GM12878 (cell line): ENCODE measurements at regions not wholly inside any gene's neighbourhood (a gene's known extent, or its start where the extent isn't known, plus 50 kb on each side); places are given as distances from the start of the nearest gene placed in this dataset.

ENCODE experiments used
- ATAC-seq: fragments of 200-7000 bp; cut with Tn5 transposase; 3 replicates; pipeline ENCODE4 v1.9.1; 2020; ENCODE audit warnings: mild to moderate bottlenecking, moderate library complexity
- BruUV-seq: library from RNA; stranded (reverse); fragments of 400-500 nt; replicated peaks from 2 replicates; lab custom pipeline; 2021; lab: Mats Ljungman, UMichigan
- CTCF ChIA-PET: fragments of 300-600 bp; sonication (Branson Sonifier 250); formaldehyde crosslinking; extraction: SDS; loops from one replicate; lab custom pipeline; 2021; ENCODE audit warnings: inconsistent platforms; lab: Yijun Ruan, JAX
- POLR2A ChIA-PET: fragments of 350-600 bp; formaldehyde crosslinking; extraction: SDS; loops from one replicate; lab custom pipeline; 2021; ENCODE audit warnings: inconsistent platforms; lab: Charles Lee
- RAD21 ChIA-PET: fragments of 300-600 bp; sonication (Branson Sonifier 250); formaldehyde crosslinking; loops from one replicate; lab custom pipeline; 2023; ENCODE audit warnings: antibody characterized with exemption; ENCODE audit not compliant: unreplicated experiment; lab: Charles Lee
- SMC1A ChIA-PET: fragments of 300-600 bp; sonication (Branson Sonifier 250); formaldehyde crosslinking; loops from one replicate; lab custom pipeline; 2023; ENCODE audit not compliant: unreplicated experiment, uncharacterized antibody; lab: Charles Lee
- DNase-seq: peaks from one replicate; pipeline ENCODE4 v3.0.0-alpha.2; 2011; ENCODE audit warnings: low read depth, low spot score
- FAIRE-seq: peaks from 3 replicates; lab custom pipeline; 2011; peaks lifted over from hg19 to GRCh38; lab: Jason Lieb, UNC
- H2AFZ ChIP-seq: 2 replicates; pipeline ENCODE4 v1.6.0; 2011; ENCODE audit warnings: low read depth, low read length, control low read depth; ENCODE audit not compliant: control insufficient read depth
- H3K27ac ChIP-seq: 2 replicates; pipeline ENCODE4 v1.5.1; 2011; ENCODE audit warnings: control low read depth; ENCODE audit not compliant: control insufficient read depth, insufficient read depth
- H3K27me3 ChIP-seq, 2 experiments: replicated peaks in 1 of 2; 2 replicates each; pipeline versions ENCODE4 v1.6.0 to v1.6.1; 2011; ENCODE audit warnings: low read length in 1 of 2; ENCODE audit not compliant: control insufficient read depth in 2 of 2, insufficient read depth in 2 of 2
- H3K36me3 ChIP-seq, 2 experiments: 2 replicates each; pipeline ENCODE4 v1.5.1; 2011; ENCODE audit warnings: low read length in 1 of 2; ENCODE audit not compliant: control insufficient read depth in 2 of 2, insufficient read depth in 2 of 2
- H3K4me1 ChIP-seq: 2 replicates; pipeline ENCODE4 v1.6.1; 2011; ENCODE audit warnings: mild to moderate bottlenecking, low read length, moderate library complexity, mixed read lengths; ENCODE audit not compliant: control insufficient read depth, insufficient read depth
- H3K4me2 ChIP-seq: 2 replicates; pipeline ENCODE4 v1.6.0; 2011; ENCODE audit warnings: control low read depth; ENCODE audit not compliant: control insufficient read depth, insufficient read depth
- H3K4me3 ChIP-seq: fragments of 200-600 bp; sonication (generic); 2 replicates; pipeline ENCODE4 v1.5.1; 2016
- H3K79me2 ChIP-seq: 2 replicates; pipeline ENCODE4 v1.6.0; 2011; ENCODE audit warnings: low read length; ENCODE audit not compliant: control insufficient read depth, insufficient read depth
- H3K9ac ChIP-seq: 2 replicates; pipeline ENCODE4 v1.8.0; 2011; ENCODE audit warnings: low read length, control low read depth, mixed read lengths; ENCODE audit not compliant: control insufficient read depth, insufficient read depth
- H3K9me3 ChIP-seq: replicated peaks from 3 replicates; pipeline ENCODE4 v1.5.1; 2011; ENCODE audit warnings: mild to moderate bottlenecking, low read length; ENCODE audit not compliant: control insufficient read depth, insufficient read depth
- H4K20me1 ChIP-seq: 2 replicates; pipeline ENCODE4 v1.6.0; 2011; ENCODE audit not compliant: control insufficient read depth, insufficient read depth
- CBX3 ChIP-seq: fragments of 200-600 bp; sonication (generic); IDR thresholded peaks from 2 replicates; pipeline ENCODE4 v1.6.1; 2016; ENCODE audit warnings: low read depth, borderline replicate concordance
- CEBPZ ChIP-seq: fragments of 150-350 bp; IDR thresholded peaks from 2 replicates; pipeline ENCODE4 v1.6.1; 2016; ENCODE audit warnings: low read depth, low read length
- CHD4 ChIP-seq: fragments of 200-600 bp; sonication (generic); IDR thresholded peaks from 2 replicates; pipeline ENCODE4 v1.6.1; 2016; ENCODE audit warnings: mild to moderate bottlenecking
- DPF2 ChIP-seq: fragments of 450-650 bp; IDR thresholded peaks from 2 replicates; pipeline ENCODE4 v1.6.1; 2017; ENCODE audit warnings: mild to moderate bottlenecking
- ELK1 ChIP-seq: IDR thresholded peaks from 2 replicates; pipeline ENCODE4 v1.6.1; 2012; ENCODE audit warnings: low read depth, low read length, improper control_type of control experiment
- HSF1 ChIP-seq: fragments of 150-350 bp; IDR thresholded peaks from 2 replicates; pipeline ENCODE4 v1.6.1; 2014; ENCODE audit warnings: mild to moderate bottlenecking, low read depth, low read length
- NBN ChIP-seq: fragments of 450-650 bp; IDR thresholded peaks from 2 replicates; pipeline ENCODE4 v1.6.1; 2016
- NR2F1 ChIP-seq: fragments of 450-650 bp; conservative IDR thresholded peaks from 2 replicates; pipeline ENCODE4 v1.6.1; 2017; ENCODE audit warnings: mild to moderate bottlenecking
- PKNOX1 ChIP-seq: fragments of 450-650 bp; IDR thresholded peaks from 2 replicates; pipeline ENCODE4 v1.6.1; 2016; ENCODE audit warnings: mild to moderate bottlenecking
- POU2F2 ChIP-seq: IDR thresholded peaks from 3 replicates; pipeline ENCODE4 v1.6.1; 2011; ENCODE audit warnings: low read depth, mild to moderate bottlenecking, low read length, borderline replicate concordance
- RAD51 ChIP-seq: fragments of 450-650 bp; IDR thresholded peaks from 2 replicates; pipeline ENCODE4 v1.6.1; 2016; ENCODE audit warnings: moderate library complexity, mild to moderate bottlenecking, inconsistent platforms
- TBL1XR1 ChIP-seq: IDR thresholded peaks from 2 replicates; pipeline ENCODE4 v1.6.1; 2012; ENCODE audit warnings: low read depth, low read length, improper control_type of control experiment
- TCF12 ChIP-seq: IDR thresholded peaks from 2 replicates; pipeline ENCODE4 v1.6.1; 2011; ENCODE audit warnings: low read depth, mild to moderate bottlenecking, low read length
- ZBTB40 ChIP-seq: fragments of 450-650 bp; IDR thresholded peaks from 2 replicates; pipeline ENCODE4 v1.6.1; 2016; ENCODE audit warnings: mild to moderate bottlenecking, moderate library complexity, borderline replicate concordance
- ZNF24 ChIP-seq: fragments of 450-650 bp; IDR thresholded peaks from 2 replicates; pipeline ENCODE4 v1.6.1; 2017; ENCODE audit warnings: antibody characterized with exemption, mild to moderate bottlenecking
- WGBS: methylation state at CpG from one replicate; pipeline ENCODE4 v1.1.6; 2016; ENCODE audit warnings: low lambda C conversion rate; ENCODE audit not compliant: insufficient replicate concordance, insufficient coverage; ENCODE audit errors: missing lambda C conversion rate; 5-methylcytosine and 5-hydroxymethylcytosine counted together
- in situ Hi-C: fragments of 300-500 bp; cut with MboI; formaldehyde crosslinking; loops from 9 replicates; pipeline ENCODE4 v1.14.3; 2018; ENCODE audit warnings: mixed read lengths
- intact Hi-C: fragments of 100-400 bp; cut with micrococcal nuclease; formaldehyde crosslinking; loops from one replicate; pipeline ENCODE4 v1.14.2; 2022; ENCODE audit not compliant: unreplicated experiment

- no peak for DNase-seq
- no peak for TF ChIP-seq POU2F2
- no peak for TF ChIP-seq ELK1
- no peak for TF ChIP-seq CEBPZ
- no peak for TF ChIP-seq TBL1XR1
- no peak for TF ChIP-seq HSF1
- no peak for TF ChIP-seq TCF12
- no peak for TF ChIP-seq NBN
- no peak for TF ChIP-seq PKNOX1
- TF ChIP-seq ZBTB40 = no peak
- no peak for TF ChIP-seq RAD51
- no peak for TF ChIP-seq NR2F1
- TF ChIP-seq CBX3 = no peak
- TF ChIP-seq DPF2 = no peak
- TF ChIP-seq ZNF24 = no peak
- no peak for TF ChIP-seq CHD4
These were observed 1178.0 kb downstream of the REEP3 start for GRCh38 chr10:64699244-64699643.

More at GRCh38 chr10:64699244-64699643, 1178.0 kb downstream of the REEP3 start:
- Histone ChIP-seq H3K27ac (no peak overlapping the region), H3K79me2 (no peaks in the 10 kb centered on the region), H3K9me3 (no peaks in the 10 kb centered on the region), H3K36me3 (no peaks in the 10 kb centered on the region), H4K20me1 (no peaks in the 10 kb centered on the region), H3K4me2 (no peak overlapping the region), H3K4me3 (no peak overlapping the region), H3K4me1 (no peaks in the 10 kb centered on the region), H3K27me3 (no peaks in the 10 kb centered on the region), H3K9ac (no peak overlapping the region), H2AFZ (no peak overlapping the region)
- CTCF ChIA-PET = no interaction called here
- WGBS = 0% methylated on average over 3 of the region's 3 CpGs
- intact Hi-C loops = no loop called here
- POLR2A ChIA-PET = no interaction called here
- SMC1A ChIA-PET = no interaction called here
- in situ Hi-C loops = no loop called here
- RAD21 ChIA-PET = no interaction called here
- ATAC-seq (no peak), FAIRE-seq (no peak)
- BruUV-seq = no TSS peak
